HG02763 (cell line): ENCODE measurements at regions not wholly inside any gene's neighbourhood (a gene's known extent, or its start where the extent isn't known, plus 50 kb on each side); places are given as distances from the start of the nearest gene placed in this dataset.
"Not testable (repeated sequence)": the region's sequence is repeated elsewhere in the genome, so short reads cannot be mapped to it uniquely, and the experiment has no call there.

ENCODE experiments used
- ATAC-seq: cut with Tn5 transposase; IDR thresholded peaks from one replicate; pipeline ENCODE4 v1.9.1; 2021; ENCODE audit warnings: mild to moderate bottlenecking, moderate library complexity; ENCODE audit not compliant: unreplicated experiment

DNA sequence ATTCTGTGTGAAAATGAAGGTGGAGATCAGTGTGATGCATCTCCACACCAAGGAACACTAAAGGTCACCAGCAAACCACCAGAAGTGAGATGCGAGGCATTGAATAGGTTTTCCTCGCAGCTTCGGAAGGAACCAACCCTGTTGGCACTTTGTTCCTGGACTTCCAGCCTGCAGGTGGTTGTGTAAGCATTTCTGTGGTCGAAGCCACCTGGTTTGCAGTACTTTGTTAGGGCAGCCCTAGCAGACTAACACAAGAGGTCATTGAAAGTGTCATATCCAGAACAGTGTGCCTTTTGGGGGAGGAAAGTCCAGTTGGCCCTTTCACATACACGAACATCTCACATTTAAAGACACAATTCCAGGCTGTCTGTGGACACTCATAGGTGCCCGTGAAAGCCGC, 237.2 kb upstream of the PLGLB1 start:
- ATAC-seq = not testable (repeated sequence)

DNA sequence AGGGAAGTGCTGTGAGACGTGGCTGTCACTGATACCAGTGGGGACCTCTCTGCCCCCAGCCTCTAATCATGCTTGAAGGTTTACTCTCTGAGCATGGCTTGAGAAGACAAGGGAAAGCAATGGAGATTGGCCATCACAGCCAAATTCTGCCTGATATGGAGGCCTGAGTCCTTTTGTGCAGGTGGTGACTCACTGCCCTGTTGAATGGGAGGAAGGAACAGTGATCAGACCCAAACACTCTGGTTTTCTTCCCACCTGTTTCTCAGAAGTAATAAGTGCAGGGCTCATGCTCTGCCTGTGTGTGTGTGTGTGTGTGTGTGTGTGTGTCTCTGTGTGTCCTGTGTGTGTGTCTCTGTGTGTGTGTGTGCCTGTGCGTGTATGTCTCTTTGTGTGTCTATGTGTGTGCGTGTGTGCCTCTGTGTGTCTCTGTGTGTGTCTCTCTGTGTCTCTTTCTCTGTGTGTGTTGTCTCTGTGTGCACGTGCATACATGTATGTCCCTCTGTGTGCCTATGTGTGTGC, 240.6 kb upstream of the PLGLB1 start:
- ATAC-seq = not testable (repeated sequence)

DNA sequence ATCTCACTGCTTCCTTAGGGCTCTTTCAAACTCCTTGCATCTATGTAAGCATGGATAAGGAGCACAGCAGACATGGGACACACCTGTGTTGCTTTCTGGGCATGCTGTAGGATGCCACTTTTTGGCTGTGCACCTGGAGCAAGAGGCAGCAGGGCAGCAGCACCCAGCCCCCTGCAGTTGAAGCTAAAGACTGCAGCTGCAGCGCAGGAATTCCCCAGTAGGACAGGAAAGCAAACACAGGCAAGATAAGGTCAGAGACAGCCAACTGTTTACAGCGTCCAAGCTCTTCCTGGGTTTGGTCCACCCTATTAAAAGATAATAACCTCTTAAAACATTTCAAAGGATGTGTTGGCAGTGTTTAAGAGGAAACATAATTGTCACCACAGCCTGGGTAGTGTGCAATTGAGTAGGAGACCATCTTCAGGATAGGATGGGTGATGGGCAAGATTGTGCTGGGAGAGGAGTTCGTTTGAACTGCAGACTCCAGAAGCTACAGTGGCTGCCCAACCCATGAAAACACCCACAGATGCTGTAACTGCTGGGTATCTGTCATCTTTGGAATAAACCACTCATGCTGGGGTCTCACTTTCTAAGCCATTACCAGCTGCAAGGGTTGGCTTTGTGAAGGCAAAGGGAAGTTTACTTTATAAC, 242.3 kb upstream of the PLGLB1 start:
- not testable (repeated sequence) for ATAC-seq

DNA sequence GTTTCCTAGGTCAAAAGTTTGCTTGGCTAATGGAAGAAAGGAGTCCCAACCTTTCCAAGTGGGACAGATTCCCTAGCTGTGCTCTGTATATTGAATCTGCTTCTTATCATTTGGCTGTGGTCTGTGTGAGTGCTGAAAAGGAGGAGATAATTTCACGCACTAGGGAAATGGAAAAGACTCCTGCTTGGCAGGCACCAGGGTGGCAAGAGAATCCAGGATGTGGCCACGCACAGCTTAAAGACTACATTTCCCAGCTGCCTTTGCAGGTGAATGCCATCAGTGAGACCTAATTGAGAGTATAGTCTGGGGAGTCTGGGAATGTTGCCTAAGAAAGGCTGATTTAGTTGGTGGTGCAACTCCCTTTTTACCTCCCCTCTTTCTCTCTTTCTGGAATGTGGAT, 253.5 kb upstream of the PLGLB1 start:
- ATAC-seq = not testable (repeated sequence)

DNA sequence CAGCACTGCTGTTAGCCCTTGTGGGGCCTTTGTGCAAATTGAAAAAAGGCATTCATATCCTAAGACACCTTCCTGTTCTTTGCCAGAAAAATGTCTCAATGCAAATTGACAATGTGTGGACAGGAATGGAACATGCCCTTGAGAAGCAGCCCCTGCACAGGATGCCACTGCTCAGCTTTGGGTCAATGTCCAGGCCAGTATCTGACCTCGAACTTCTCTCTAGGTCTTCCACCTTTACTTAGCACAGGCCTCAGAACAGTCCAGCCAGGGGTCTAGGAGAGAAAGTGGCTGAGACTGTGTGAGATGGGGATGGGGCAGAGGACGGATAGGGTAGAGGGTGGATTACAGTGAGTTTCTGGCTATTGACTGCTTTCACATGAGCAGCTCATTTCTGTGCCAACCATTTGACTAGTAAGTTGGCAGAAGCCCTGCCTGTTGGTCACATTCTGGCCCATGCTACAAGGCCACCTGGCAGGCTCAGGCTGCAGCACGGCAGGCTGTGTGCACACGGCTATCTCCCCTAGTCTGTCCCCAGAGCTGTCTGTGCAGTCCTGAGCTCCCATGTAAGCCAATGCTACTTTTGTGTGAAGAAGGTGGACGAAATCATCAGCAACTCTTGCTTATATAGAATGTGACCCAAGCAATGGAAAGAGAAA, 254.5 kb upstream of the PLGLB1 start:
- not testable (repeated sequence) for ATAC-seq

DNA sequence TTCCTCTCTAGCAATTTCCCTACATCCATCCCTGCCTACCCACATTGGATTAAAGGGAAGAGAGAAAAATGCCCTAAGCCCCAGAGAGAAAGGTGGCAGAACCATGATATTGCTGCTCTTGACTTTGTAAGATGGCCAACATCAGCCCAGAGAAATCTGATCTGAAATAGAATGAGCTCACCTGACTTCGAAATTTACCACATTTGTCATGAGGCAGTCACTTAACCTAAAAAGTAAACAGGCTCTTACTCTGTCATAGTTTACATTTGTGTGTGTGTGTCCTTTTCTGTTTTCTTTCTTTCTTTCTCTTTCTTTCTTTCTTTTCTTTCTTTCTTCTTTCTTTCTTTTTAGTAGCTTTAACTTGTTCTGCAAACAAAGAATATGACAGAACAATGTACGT, 255.0 kb upstream of the PLGLB1 start:
- ATAC-seq = not testable (repeated sequence)

DNA sequence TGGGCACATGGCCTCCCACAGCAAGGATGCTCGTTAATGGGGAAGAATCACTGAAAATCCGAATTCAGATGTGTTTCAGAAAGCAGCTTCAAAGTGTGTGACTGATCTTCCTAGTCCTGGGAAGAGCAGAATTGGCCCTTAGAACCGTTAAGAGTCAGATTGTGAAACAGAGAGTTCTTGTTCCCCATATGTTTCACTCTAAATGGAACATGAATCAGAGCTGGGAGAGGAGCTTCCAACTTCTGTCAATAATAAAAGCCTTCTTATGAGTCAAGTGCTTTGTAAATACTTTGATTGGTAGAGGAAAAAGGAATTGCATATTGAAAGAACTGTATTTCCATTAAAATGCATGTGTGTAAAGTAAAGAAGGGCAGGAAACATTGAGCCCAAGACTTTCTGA, 256.1 kb upstream of the PLGLB1 start:
- not testable (repeated sequence) for ATAC-seq

DNA sequence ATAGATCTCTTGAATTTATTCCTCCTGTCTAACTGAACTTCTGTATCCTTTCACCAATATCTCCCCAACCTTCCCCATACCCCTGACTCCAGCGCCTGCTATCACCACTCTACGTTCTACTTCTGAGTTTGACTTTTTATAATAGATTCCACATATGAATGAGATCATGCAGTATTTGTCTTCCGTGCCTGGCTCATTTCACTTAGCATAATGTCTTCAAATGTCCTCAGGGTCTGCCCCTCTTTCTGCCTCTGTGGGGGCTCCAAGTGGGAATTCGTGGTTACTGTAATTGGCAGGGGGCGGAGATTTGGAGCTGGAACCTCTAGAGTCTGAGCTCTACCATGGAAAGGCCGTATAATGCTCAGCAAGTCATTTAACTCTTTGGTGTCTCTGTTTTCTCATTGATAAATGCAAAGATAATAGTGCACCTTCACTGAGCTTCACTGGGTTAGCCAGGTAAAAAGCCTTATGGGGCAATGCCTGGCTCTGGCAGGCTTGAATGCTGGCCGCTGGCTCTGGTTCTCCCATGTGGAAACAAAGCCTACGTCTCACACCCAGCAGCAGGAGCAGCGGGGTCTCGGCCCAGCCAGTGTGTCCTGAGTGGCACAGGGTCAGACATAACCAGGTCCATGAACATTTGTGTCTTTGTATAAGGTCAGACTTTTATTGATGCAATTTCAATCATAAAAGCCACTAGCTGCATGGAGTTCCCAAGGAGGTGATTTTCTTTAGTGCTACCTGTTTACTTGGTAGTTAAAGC, 259.1 kb upstream of the PLGLB1 start:
- ATAC-seq = not testable (repeated sequence)

DNA sequence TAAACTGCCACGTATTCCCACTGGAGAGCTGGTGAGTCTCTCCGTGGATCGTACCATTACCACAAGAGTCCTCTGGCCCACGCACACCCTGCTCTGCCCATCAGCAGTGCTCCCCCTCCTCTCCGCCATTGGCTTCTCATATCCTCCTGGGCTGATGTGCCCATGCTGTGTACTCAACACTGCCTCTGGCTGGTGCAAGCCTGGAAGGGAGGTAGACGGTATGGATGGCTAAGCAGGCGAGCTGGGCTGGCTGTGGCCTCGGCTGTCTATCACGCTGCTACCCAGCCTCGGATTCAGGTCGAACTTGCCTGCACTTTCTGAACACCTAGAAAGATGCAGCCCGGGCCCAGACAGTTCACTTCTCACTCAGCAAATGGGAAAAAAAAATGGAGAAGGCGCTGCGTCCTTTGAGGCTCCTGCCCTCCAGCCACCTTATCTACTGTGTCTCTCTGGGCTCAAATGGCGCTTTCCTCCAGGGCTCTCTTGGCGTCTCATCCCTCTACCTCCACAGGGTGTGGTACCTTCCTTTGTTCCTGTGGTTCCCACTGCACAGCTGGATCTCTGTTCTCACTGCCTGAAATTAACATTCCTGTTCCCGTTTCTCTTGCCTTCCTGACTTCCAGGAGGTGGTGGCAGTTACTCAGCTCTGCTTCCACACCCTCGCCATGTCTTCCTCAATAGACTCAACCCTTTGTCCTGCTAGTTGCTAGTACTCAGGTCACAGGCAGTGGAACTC, 262.3 kb upstream of the PLGLB1 start:
- not testable (repeated sequence) for ATAC-seq

DNA sequence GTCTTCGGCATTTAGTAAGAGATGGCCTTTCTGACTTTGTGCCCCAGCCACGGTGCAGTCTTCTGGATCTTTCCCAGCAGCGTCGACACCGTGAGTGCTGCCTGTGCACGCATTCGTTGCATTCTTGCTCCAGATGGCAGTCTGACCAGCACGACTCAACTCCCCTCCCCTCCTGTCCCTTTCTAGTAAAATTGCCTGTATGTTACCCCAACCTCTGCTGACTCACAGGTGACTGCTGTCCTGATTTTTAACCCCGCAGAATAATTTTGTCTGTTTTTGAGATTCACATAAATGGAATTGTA, 262.8 kb upstream of the PLGLB1 start:
- ATAC-seq = not testable (repeated sequence)

DNA sequence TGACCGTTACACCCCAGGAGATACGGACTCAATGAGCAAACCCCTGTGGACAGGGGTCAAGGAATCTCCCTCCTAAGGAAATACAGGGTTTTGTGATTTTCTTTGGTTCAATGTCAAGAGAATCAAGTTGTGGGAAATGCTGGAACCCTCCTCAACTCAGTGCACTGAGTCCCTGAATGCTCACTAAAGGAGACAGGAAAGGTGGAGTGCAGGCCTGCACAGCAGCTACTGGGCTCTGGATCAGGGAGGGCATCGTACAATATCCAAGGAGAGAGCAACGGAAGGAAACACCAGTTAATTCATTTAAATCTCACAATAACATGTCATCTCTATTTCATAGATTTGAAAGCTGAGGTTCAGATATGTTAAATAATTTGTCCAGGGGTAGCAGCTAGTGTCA, 263.5 kb upstream of the PLGLB1 start:
- ATAC-seq = not testable (repeated sequence)

DNA sequence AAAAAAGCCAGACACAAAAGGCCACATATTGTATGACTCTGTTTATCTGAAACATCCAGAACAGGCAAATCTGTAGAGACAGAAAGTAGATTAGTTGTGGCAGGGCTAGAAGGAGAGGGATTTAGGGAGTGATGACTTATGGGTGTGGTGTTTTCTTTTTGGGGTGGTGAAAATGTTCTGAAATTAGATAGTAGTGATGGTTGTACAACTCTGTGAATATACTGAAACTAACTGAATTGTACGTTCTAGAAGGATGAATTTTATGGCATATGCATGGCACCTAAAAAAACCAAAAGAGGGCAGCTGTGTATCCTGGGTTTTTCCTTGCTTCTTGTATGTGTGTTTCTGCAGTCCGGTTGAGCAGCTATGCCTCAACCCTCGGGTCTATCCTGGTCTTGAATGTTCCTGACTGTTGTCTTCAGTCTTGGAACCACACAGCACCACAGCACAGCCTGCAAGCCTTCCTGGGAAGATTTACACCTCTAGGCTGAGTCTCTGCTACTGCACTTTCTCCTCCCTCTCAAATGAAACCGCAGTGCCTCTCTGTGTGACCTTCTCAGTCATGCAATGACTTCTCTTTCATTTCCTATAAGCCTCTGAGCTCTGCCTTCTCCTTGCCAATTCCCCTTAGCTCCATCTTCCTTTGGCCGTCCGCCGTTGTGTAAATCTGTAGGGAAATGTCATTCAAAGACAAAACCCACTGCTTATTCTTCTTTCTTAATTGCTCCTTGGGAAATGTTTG, 269.1 kb upstream of the PLGLB1 start:
- peak; percentile 68 for ATAC-seq

DNA sequence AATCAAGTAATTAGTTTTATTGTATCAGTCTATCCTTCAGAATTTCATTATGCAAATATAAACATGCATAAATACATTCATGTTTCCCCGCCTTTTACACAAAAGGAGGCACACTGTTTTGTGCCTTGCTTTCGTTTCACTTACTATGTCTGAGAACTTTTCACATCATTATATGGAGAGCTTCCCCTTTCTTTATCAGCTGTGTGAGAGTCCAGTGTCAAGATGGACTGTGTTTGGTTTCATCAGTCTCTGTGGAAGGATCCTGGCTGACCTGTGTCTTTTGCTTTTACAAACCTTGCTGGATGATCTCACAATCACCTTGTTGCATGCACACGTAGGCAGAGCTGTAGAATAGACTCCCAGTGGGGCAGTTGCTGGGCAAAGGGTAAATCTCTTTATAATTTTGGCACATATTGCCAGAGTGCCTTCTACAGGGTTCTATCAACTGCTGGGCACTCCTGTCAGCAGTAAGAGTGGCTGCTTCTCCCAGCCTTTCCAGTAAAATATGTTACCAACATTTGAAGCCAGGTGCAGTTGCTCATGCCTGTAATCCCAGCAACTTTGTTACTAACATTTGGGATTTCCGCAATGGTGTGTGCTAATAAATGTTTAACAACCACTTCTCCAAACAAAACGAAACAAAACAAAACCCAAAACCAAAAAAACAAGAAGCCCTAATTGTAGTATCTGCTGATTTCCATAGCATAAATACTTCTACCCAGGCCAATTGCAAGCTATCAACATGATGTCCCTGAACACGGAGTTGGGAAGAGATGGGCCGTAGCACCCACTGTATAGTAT, 270.0 kb upstream of the PLGLB1 start:
- ATAC-seq = not testable (repeated sequence)

DNA sequence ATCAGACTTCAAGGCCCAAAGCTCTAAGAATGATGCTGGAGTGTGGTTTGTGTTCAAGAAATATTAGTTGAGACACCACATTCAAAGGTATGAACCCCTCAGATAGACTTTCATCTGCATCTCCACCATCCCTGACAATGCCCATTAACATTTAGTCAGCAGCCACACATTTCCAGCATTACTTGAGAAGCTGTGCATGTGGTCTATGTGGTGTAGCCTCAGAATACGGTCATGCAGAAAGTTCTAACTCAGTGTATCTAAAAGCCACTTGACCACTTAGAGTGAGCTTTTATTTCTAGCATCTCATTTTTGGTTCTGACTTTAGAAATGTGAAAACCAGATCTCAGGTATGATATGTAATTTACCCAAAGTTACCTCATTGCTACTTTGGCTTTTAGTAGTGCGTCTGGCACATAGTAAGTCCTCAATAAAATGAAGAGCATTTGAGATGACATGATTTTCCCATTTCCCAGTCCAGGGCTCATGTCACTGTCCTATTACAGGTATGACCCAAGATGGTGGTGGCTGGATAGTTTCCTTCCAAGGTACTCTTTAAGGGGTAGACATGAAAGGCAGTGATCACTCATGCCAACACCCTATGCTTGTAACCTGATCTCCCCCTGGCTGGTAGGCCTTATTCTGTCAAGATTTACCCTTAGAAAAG, 272.4 kb upstream of the PLGLB1 start:
- not testable (repeated sequence) for ATAC-seq

DNA sequence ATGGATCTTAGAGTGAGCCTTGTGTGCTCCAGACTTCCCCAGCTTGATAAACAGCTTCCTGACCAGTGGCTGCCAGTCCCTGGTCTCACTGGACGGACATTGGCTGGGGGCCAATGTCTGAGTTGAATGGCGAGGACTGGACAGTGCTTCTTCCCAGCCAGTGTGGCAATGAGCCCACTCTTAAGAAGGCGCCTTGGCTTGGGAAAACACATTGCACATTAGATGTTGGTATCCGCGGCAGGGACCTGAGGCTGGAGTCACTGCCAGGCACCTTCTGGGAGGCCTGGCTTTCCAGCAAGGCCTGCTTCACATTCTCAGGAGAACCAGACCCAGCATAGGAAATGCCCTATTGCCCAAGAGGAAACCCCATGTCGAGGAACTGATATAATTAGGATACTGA, 273.5 kb upstream of the PLGLB1 start:
- ATAC-seq = not testable (repeated sequence)

DNA sequence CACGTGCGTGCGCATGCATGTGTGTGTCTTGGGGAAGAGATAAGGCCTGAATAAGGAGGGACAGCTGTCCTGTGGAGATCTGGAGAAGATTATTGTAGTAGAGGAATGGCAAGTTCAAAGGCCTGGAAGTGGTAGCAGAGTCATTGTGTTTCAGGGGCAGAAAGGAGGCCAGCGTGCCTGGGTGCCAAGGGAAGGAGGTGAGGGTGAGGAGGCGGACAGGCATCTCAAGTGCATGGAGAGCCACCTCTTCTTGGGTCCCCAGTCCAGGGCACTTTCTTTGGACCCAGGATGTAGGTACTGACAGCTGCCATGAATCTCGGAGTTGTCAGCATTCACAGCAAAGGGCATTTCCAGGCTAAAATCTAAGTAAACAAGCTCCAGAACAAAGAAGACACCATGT, 279.7 kb upstream of the PLGLB1 start:
- ATAC-seq = not testable (repeated sequence)

DNA sequence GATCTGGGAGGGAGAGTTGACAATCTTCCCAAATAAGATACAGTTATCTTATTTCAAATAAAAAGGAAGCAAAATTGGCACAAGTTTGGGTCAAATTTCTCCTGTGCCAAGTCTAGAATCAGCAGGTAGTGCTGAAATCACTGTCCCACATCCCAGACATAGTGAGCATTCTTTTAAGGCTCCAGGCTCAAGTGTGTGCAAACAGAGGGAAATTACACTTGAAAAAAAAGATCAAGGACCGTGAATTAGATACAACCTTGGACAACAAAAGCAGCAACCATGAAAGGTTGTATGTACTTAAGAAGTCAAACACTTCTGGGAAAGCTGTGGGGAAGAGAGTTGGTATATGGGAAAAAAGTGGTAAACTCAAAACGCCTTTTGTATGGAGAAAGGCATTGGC, 280.2 kb upstream of the PLGLB1 start:
- ATAC-seq = not testable (repeated sequence)

DNA sequence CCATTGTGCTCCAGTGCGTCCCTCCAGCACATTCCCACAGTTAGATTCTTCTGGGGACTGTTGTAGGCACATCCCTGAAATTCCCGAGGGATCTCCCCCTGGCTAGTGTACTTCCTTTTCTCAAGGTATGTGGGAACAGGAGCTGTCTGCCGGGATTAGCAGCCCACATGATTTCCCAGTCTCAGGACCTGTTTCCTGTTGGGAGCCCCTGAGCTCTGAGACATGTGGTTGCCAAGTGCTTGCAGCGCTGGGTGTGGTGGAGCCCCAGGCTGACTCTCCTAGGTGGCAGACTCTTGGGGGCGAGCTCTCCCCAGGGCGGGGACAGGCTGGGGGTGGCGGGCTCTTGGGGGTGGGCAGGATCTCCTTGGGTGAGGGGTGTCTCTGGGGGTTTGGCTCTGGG, 287.0 kb upstream of the PLGLB1 start:
- not testable (repeated sequence) for ATAC-seq

DNA sequence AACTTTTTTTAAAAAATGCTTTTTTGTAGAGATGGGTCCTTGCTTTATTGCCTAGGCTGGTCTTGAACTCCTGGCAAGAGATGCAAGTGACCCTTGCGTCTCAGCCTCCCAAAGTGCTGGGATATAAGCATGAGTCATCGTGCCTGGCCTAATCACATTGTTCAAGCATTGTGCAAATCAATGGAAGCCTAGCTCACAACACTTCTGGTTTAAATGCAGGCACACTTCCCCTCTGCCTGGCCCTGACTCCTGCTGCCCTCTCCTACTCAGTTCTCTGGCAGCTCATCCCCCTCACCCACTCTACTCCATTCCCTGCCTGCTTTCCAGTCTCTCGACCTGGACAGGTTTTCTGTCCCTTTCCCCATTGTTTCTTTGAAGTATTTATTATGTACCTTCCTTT, 288.1 kb upstream of the PLGLB1 start:
- ATAC-seq = not testable (repeated sequence)
